Endothelial cell of umbilical vein (primary cell): ENCODE measurements at regions not wholly inside any gene's neighbourhood (a gene's known extent, or its start where the extent isn't known, plus 50 kb on each side); places are given as distances from the start of the nearest gene placed in this dataset.
"Not testable (repeated sequence)": the region's sequence is repeated elsewhere in the genome, so short reads cannot be mapped to it uniquely, and the experiment has no call there.

Experiments
- BruUV-seq: library from RNA; stranded (reverse); fragments of 400-500 nt; replicated peaks from 2 replicates; lab custom pipeline; 2021; lab: Mats Ljungman, UMichigan
- CTCF ChIA-PET: fragments of 300-600, 350-600 bp; sonication (Branson Sonifier 250); formaldehyde crosslinking; loops from one replicate; lab custom pipeline; 2021; ENCODE audit warnings: antibody characterized with exemption, inconsistent platforms; lab: Charles Lee
- POLR2A ChIA-PET: fragments of 300-600, 350-600 bp; sonication (Branson Sonifier 250); formaldehyde crosslinking; loops from one replicate; lab custom pipeline; 2021; ENCODE audit warnings: antibody characterized with exemption, inconsistent platforms; lab: Charles Lee
- DNase-seq: peaks from one replicate; pipeline ENCODE4 v3.0.0-alpha.2; 2011; ENCODE audit warnings: low read depth, low spot score
- FAIRE-seq: peaks from 2 replicates; lab custom pipeline; 2011; peaks lifted over from hg19 to GRCh38; lab: Jason Lieb, UNC
- H2AFZ ChIP-seq: 2 replicates; pipeline ENCODE4 v1.6.0; 2012; ENCODE audit warnings: low read depth, low read length, control low read depth, inconsistent platforms
- H3K27ac ChIP-seq: 2 replicates; pipeline ENCODE4 v1.5.1; 2011; ENCODE audit warnings: low read depth, mild to moderate bottlenecking, control low read depth, low read length, moderate library complexity; ENCODE audit not compliant: insufficient read depth
- H3K27me3 ChIP-seq, 2 experiments: 2 replicates each; pipeline versions ENCODE4 v1.6.0 to v1.6.1; 2011; ENCODE audit warnings: low read length in 2 of 2, mixed read lengths in 1 of 2; ENCODE audit not compliant: control insufficient read depth in 2 of 2, insufficient read depth in 2 of 2
- H3K36me3 ChIP-seq, 2 experiments: 2 replicates in 1 of 2; 3 replicates in 1 of 2; pipeline ENCODE4 v1.5.1; 2011; ENCODE audit warnings: low read length in 2 of 2, mild to moderate bottlenecking in 1 of 2, moderate library complexity in 1 of 2; ENCODE audit not compliant: control insufficient read depth in 2 of 2, insufficient read depth in 2 of 2; ENCODE audit errors: extremely low read depth in 1 of 2
- H3K4me1 ChIP-seq: 3 replicates; pipeline ENCODE4 v1.5.1; 2011; ENCODE audit warnings: mild to moderate bottlenecking, low read length; ENCODE audit not compliant: control insufficient read depth, insufficient read depth; ENCODE audit errors: extremely low read depth
- H3K4me2 ChIP-seq: 2 replicates; pipeline ENCODE4 v1.6.1; 2011; ENCODE audit warnings: low read length, control low read depth, mixed read lengths; ENCODE audit not compliant: insufficient read depth
- H3K4me3 ChIP-seq, 3 experiments: fragments of 200-600 bp in 1 of 3; sonication (generic), shearing (Covaris generic) in 1 of 3; replicated peaks in 1 of 3; 2 replicates each; pipeline ENCODE4 v1.5.1; 2011 to 2016; ENCODE audit warnings: control low read depth in 3 of 3, low read length in 3 of 3, mild to moderate bottlenecking in 2 of 3, inconsistent platforms in 1 of 3, low read depth in 1 of 3, moderate library complexity in 1 of 3; ENCODE audit not compliant: insufficient read depth in 1 of 3
- H3K79me2 ChIP-seq: 2 replicates; pipeline ENCODE4 v1.6.0; 2012; ENCODE audit warnings: low read length, inconsistent platforms; ENCODE audit not compliant: control insufficient read depth, insufficient read depth
- H3K9ac ChIP-seq: replicated peaks from 2 replicates; pipeline ENCODE3; 2011; ENCODE audit warnings: low read length, control low read depth; ENCODE audit not compliant: insufficient read depth; ENCODE audit errors: extremely low read depth
- H3K9me1 ChIP-seq: replicated peaks from 3 replicates; pipeline ENCODE4 v1.6.0; 2011; ENCODE audit warnings: mild to moderate bottlenecking, low read length; ENCODE audit not compliant: control insufficient read depth, insufficient read depth; ENCODE audit errors: extremely low read depth
- H3K9me3 ChIP-seq: replicated peaks from 2 replicates; pipeline ENCODE4 v1.5.1; 2012; ENCODE audit warnings: low read length, inconsistent platforms; ENCODE audit not compliant: control insufficient read depth, insufficient read depth
- H4K20me1 ChIP-seq: replicated peaks from 2 replicates; pipeline ENCODE3; 2011; ENCODE audit warnings: mild to moderate bottlenecking, low read length; ENCODE audit not compliant: control insufficient read depth, insufficient read depth; ENCODE audit errors: extremely low read depth
- CTCF ChIP-seq, 2 donors: IDR thresholded peaks; 1 replicate in 1 of 2; 2 replicates in 1 of 2; pipeline ENCODE4 v1.5.1; 2011; ENCODE audit warnings: low read length in 2 of 2, mild to moderate bottlenecking in 2 of 2, moderate library complexity in 2 of 2, control low read depth in 1 of 2, inconsistent platforms in 1 of 2, low read depth in 1 of 2; ENCODE audit not compliant: insufficient read depth in 1 of 2; ENCODE audit errors: extremely low read depth in 1 of 2
- EZH2 ChIP-seq: IDR thresholded peaks from 2 replicates; pipeline ENCODE4 v1.6.1; 2012; ENCODE audit warnings: borderline replicate concordance, low read depth, mild to moderate bottlenecking, moderate library complexity, low read length, inconsistent platforms; ENCODE audit not compliant: severe bottlenecking
- FOS ChIP-seq: IDR thresholded peaks from 2 replicates; pipeline ENCODE4 v1.6.1; 2011; ENCODE audit warnings: mild to moderate bottlenecking, low read length, moderate library complexity, borderline replicate concordance; ENCODE audit not compliant: insufficient read depth
- GATA2 ChIP-seq: IDR thresholded peaks from 2 replicates; pipeline ENCODE4 v1.7.0; 2011; ENCODE audit warnings: low read depth, mild to moderate bottlenecking, moderate library complexity, mixed read lengths, low read length; ENCODE audit not compliant: insufficient read length, insufficient read depth
- JUN ChIP-seq: IDR thresholded peaks from 2 replicates; pipeline ENCODE4 v1.6.1; 2011; ENCODE audit warnings: borderline replicate concordance, low read depth; ENCODE audit not compliant: insufficient read length, insufficient read depth
- MAX ChIP-seq: IDR thresholded peaks from 2 replicates; pipeline ENCODE4 v1.6.1; 2011; ENCODE audit not compliant: insufficient read depth, insufficient read length
- POLR2A ChIP-seq: IDR thresholded peaks from 2 replicates; pipeline ENCODE4 v1.6.1; 2012; ENCODE audit warnings: low read depth, mild to moderate bottlenecking, control low read depth, low read length
- dilution Hi-C: fragments of 300-500 bp; cut with MboI; formaldehyde crosslinking; loops from one replicate; pipeline ENCODE4 v1.15.0; 2019; ENCODE audit warnings: low sequenced_read_pairs; ENCODE audit not compliant: extremely low pct_ligation_motif_present
- intact Hi-C: fragments of 100-400 bp; cut with micrococcal nuclease; formaldehyde crosslinking; loops from one replicate; pipeline ENCODE4 v1.10.0; 2022

DNA sequence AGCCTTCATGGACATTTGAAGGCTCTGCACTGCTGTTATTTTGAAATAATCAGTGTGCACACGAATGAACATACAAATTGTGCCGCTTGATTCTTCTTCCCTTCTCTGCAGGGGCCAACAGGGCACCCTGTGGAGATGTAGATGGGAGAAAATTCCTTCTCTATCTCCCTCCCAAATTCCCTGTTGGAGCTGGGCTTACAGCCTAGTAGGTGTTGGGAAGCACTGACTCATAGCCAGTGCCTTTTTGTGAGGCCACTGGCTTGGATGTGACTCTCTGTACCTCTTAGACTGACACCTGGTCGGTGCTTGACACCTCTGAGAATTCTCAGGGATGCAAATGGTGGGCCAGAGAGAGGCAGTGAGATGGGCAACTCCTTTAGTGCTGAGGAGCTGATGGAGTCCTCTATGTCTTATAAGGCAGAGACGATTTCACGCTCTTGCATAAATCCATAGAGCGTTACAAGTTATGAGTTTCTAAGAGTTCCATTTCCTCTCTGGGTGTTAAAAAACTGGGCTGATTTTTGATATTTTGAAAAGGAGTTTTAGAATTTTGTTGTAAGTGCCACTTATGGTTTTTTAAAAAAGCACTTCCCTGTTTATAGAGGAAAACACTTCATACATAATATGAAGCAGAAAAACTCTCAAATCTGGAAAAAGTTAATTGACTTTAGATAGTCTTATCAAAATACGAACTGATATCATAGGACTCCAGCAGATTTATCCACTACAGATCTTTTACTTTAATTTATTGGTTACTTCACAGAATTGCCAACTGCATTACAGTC, 89.8 kb upstream of the MAP3K7 start:
- Histone ChIP-seq H3K4me3 (no peak overlapping the region), H3K9ac (no peak overlapping the region), H4K20me1 (no peaks in the 10 kb centered on the region), H3K36me3 (no peaks in the 10 kb centered on the region), H3K9me3 (no peaks in the 10 kb centered on the region), H3K27ac (no peak overlapping the region), H3K4me2 (no peak overlapping the region), H3K79me2 (no peaks in the 10 kb centered on the region), H3K27me3 (peaks cover 0 to 2% of the 10 kb centered on the region in 2 experiments), H2AFZ (no peak overlapping the region), H3K4me1 (no peaks in the 10 kb centered on the region), H3K9me1 (no peaks in the 10 kb centered on the region)
- BruUV-seq: no TSS peak
- ChIA-PET POLR2A (interaction anchor here (0.6 kb wide), 1 partner anchor 1850 kb away, joined by 3 read pairs; no protein-coding TSS in a partner anchor), CTCF (no interaction called here)
- no peak for TF ChIP-seq FOS
- no peak for TF ChIP-seq EZH2
- no peak for TF ChIP-seq GATA2
- TF ChIP-seq JUN: no peak
- TF ChIP-seq POLR2A: no peak
- no peak for TF ChIP-seq CTCF (IDR thresholded peaks at IDR 0.05; ENCODE audit: extremely low read depth in 1 of 2, insufficient read depth in 1 of 2, low read depth in 1 of 2, low read length in 2 of 2)
- no peak for TF ChIP-seq MAX
- intact Hi-C loops (no loop called here), dilution Hi-C loops (no loop called here)
- no peak for DNase-seq
- no peak for FAIRE-seq

GRCh38 chr6:90675107-90675506, 88.2 kb upstream of the MAP3K7 start:
- CTCF ChIA-PET, FAIRE-seq, H3K4me3 ChIP-seq, H4K20me1 ChIP-seq, dilution Hi-C loops, H3K36me3 ChIP-seq, H2AFZ ChIP-seq, H3K9me3 ChIP-seq, H3K9me1 ChIP-seq, intact Hi-C loops, DNase-seq, POLR2A ChIA-PET, H3K4me1 ChIP-seq, BruUV-seq, H3K4me2 ChIP-seq, H3K79me2 ChIP-seq, H3K9ac ChIP-seq, H3K27me3 ChIP-seq, H3K27ac ChIP-seq: not testable (repeated sequence)

DNA sequence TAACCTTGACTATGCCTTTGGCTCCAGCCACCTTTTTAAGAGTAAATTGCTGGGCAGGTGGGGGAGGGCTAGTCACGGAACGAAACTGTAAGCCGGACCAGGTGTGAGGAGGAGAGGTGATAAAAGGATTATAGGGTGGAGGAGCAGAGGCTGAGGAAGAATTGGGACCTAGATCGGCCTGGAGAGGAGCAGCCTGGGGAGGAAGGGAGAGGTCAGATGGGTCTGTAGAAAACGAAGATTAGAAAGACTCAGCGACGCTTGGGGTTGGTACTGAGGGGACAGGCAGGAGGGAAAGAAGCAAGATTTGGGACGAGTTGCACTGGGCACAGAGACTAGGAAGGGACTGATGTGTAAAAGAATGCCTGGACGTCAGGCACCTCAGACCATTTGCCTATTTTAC, 87.2 kb upstream of the MAP3K7 start:
- H3K4me2 ChIP-seq, H3K9ac ChIP-seq, H2AFZ ChIP-seq, BruUV-seq, H3K4me3 ChIP-seq, H3K4me1 ChIP-seq, H4K20me1 ChIP-seq, DNase-seq, dilution Hi-C loops, H3K9me3 ChIP-seq, H3K36me3 ChIP-seq, CTCF ChIA-PET, intact Hi-C loops, H3K79me2 ChIP-seq, H3K9me1 ChIP-seq, FAIRE-seq, H3K27me3 ChIP-seq, H3K27ac ChIP-seq, POLR2A ChIA-PET: not testable (repeated sequence)
